Tibial nerve (tissue), 4 donors: ENCODE measurements at regions not wholly inside any gene's neighbourhood (a gene's known extent, or its start where the extent isn't known, plus 50 kb on each side); places are given as distances from the start of the nearest gene placed in this dataset.

Experiments
- EP300 ChIP-seq, 2 donors: sonication (generic); formaldehyde crosslinking; IDR thresholded peaks; one replicate each; pipeline ENCODE4 v1.6.1; 2017; ENCODE audit warnings: antibody characterized with exemption in 2 of 2, mild to moderate bottlenecking in 1 of 2
- POLR2A ChIP-seq, 2 donors: fragments of 450-650 bp; IDR thresholded peaks; one replicate each; pipeline ENCODE4 v1.6.1; 2017; ENCODE audit warnings: antibody characterized with exemption in 2 of 2, mild to moderate bottlenecking in 2 of 2, moderate library complexity in 2 of 2
- TF ChIP-seq, protein P1 (sequence below), 5 experiments: fragments of 200-600 bp in 3 of 5; fragments of 450-650 bp in 2 of 5; sonication (generic) in 3 of 5; IDR thresholded peaks; one replicate each; pipeline ENCODE4 v1.5.1; 2016 to 2019; ENCODE audit warnings: antibody characterized with exemption in 5 of 5, mild to moderate bottlenecking in 3 of 5, moderate library complexity in 2 of 5

DNA sequence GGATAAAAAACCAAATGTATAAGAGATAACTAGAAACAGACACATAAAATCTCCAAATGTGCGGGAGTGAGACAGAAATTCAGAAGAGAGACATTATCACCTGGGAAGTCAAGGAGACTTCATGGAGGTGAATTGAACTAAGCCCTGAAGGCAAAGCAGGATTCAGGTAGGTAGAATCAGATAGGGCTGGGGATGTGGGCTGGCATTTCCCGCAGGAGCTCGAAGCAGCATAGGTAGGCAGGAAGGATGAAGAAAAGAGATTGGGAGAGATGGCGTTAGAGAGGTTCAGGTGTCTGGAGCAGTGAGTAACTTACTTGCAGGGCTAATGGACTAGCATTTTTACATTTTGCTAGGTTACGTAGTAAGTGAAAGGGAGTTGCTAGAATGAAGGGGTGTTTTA, 58.2 kb upstream of the NRP1 start:
- TF ChIP-seq POLR2A (IDR thresholded peaks at IDR 0.05) (no peak), EP300 (IDR thresholded peaks at IDR 0.05) (no peak)
- TF ChIP-seq, protein P1, sequence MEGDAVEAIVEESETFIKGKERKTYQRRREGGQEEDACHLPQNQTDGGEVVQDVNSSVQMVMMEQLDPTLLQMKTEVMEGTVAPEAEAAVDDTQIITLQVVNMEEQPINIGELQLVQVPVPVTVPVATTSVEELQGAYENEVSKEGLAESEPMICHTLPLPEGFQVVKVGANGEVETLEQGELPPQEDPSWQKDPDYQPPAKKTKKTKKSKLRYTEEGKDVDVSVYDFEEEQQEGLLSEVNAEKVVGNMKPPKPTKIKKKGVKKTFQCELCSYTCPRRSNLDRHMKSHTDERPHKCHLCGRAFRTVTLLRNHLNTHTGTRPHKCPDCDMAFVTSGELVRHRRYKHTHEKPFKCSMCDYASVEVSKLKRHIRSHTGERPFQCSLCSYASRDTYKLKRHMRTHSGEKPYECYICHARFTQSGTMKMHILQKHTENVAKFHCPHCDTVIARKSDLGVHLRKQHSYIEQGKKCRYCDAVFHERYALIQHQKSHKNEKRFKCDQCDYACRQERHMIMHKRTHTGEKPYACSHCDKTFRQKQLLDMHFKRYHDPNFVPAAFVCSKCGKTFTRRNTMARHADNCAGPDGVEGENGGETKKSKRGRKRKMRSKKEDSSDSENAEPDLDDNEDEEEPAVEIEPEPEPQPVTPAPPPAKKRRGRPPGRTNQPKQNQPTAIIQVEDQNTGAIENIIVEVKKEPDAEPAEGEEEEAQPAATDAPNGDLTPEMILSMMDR (IDR thresholded peaks at IDR 0.05) = no peak
